Activated CD8-positive, alpha-beta memory T cell treated with anti-CD3 and anti-CD28 coated beads, Interleukin-2, amount 50 U/mL, for 24 hours (primary cell): ENCODE measurements at regions not wholly inside any gene's neighbourhood (a gene's known extent, or its start where the extent isn't known, plus 50 kb on each side); places are given as distances from the start of the nearest gene placed in this dataset.
"Not testable (repeated sequence)": the region's sequence is repeated elsewhere in the genome, so short reads cannot be mapped to it uniquely, and the experiment has no call there.

Experiments
- DNase-seq: peaks from one replicate; pipeline ENCODE4 v3.0.0-alpha.2; 2020; ENCODE audit errors: extremely low read depth

DNA sequence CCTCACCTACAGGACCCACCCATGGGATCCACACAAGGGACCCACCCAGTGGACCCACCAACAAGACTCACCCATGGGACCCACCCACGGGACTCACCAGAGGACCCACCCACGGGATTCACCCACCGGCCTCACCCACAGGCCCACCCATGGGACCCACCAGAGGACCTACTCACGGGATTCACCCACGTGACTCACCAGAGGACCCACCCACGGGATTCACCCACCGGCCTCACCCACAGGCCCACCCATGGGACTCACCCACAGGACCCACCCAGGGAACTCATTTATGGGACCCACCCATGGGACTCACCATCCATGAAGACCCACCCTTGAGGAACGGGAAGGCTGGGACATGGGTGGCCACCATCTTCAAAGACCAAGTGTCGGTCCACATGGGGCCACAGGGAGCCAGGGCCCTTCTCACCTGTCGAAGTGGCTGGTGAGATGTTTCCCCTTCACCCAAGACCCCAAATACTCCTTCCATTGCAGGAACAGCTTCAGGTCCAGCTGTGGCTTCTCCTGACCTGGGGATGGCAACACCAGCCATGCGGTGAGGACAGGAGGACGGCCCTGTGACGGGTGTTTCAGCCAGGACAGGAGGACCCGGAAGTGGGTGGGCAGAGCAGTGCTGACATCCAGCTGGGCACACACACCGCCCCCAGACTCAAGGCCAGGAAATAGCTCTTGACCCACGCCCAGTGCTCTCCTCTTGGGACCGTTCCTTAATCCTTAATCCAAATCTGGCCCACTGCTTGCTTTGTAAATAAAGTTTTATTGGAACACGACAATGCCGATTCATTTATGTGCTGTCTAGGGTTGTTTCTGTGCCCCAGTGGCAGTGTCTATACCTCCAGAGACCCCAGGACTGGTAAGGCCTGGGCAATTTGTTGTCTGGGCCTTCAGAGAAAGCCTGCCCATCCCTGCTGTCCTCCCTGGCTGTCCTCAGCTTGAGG lies 1005.1 kb downstream of the BRD1 start:
- no peak for DNase-seq

DNA sequence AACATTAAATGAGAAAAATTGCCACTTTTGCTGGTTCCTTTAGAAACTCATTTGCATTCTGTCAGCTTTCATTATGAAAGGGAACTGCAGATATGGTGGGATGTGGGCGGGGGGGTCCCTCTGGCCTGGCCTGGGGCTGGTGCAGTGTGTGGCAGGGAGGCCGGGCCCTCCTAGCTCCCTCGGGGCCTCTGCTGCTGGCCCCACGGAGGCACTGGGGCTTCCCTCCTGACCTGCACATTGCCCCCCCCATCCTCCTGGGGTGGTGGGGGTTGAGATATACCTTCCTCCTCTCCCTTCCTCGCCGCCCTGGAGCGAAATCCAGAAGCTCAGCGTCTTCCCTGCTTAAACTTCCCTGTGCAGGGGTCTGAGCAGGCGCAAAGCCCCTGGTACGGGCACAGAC lies 1005.9 kb downstream of the BRD1 start:
- DNase-seq = no peak

DNA sequence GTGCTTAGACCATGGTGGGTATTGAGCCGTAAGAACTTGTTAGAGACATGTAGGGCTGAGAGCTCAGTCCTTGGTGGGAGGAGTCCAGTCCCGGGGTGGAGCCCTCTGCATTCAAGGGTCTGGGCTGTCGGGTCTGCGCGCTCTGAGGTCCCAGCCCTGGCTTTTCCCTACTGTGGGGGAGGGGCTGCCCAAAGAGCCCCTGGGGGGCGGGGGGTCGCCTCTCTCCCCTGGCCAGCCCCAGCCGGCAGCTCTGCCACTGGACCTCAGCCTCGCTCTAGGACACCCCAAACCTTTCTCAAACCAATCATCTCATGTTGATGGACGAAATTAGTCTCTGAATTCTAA lies 1006.4 kb downstream of the BRD1 start:
- DNase-seq = no peak

DNA sequence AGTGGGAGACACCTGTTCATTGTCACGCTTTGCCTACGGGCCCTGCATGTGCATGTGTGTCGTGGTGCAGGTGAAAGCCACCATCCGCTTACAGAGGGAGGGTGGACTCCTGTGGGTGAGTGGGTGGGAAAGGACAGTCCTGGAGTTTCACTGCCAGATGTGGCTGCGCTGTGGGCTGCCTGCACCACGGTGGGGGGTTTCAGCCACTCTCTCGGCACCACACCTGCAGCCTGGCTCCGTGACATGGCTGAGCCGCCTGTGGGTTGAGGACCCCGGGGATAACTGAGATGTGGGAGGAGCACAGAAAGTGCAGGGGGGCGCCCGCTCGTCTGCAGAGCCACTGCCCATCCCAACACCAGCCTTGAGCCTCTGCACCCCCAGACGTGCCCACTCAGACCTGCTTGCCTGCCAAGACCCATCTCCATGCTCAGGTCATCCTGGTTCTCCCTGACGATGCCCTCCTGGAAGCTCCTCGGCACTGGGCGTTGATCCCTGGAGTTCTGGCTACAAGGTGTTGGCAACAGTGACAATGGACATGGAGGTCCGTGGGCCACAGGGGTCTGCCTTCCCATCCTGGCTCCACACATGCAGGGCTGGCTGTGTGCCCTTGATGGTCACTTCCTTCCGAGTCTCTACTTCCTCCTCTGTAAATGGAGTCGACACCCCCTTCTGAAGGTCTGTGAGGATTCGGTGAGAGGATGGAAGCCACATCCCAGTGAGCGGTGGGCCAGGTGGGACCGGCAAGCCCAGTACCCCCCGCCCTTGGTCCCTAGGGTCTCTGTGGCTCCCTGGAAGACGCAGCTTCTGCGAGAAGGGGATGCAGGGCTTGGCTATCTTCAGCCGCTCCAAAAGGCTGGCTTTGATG lies 1007.0 kb downstream of the BRD1 start:
- no peak for DNase-seq

DNA sequence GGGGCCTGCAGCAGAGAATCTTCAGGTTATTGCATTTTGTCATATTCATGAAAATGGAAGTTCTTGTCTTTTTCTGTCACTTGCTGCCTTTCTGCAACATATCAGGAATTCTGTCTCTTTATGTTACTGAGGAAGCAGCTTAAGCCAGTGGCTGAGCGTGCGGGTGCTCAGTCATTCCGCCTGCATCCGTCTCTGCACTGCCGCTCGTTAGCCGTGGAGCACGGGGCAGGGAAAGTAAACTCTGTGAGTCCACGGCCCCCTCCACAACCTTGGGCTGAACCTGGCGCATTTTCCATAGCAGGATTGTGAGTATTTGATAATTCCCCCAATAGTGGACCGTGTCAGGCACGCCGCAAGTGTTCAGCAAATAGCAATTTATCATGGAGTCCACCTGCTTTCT lies 1007.7 kb downstream of the BRD1 start:
- DNase-seq = no peak

DNA sequence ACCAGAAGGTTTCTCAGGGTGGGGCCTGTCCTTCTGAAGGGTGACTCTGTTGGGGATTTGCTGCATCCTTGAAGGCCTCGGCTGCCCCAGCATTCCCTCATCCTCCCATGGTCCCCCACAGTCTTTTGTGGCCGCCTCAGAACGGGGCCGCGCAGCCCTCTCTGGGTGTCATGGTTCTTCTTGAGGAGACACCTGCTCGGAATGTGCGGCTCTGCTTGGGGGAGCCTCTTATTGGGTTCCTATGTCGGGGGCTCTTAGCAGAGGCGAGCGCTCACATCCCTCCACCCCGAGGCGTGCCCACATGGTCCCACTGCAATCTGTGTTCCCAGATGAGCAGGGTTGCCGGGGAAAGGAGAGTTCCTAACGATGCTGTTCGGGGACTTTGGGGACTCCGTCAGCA lies 1008.4 kb downstream of the BRD1 start:
- no peak for DNase-seq

DNA sequence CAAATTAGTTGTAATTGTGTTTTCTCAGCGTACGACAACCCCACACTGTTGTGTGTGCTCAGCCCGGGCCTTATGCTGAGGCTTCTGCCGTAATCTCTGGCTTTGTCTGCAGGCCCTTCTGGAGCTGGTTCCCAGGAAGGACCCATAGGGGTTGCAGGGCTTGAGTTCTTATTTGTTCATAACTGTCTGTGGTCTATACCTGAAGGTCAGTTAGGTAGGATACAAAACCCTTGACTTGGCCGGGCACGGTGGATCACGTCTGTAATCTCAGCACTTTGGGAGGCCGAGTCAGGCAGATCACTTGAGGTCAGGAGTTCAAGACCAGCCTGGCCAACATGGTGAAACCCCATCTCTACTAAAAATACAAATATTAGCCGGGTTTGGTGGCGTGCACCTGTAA lies 1010.2 kb downstream of the BRD1 start:
- DNase-seq = not testable (repeated sequence)

DNA sequence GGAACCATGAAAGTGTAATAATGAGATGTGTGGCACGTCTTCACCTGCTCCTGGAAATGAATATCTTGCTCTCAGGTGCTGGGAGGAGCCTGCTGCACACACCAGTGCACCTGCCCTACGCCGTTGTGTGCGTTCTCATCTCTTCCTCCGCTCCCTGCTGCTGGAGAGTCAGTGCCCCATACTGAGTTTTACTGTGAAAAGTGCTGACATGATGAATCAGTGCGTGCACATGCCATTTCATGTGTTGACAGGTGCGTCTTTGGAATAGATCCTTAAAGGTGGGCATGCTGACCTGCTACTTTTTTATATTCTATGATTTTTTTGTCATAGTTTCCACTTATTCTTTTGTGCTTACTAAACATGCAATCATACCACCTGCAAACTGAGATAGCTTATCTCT lies 1015.8 kb downstream of the BRD1 start:
- DNase-seq = no peak

DNA sequence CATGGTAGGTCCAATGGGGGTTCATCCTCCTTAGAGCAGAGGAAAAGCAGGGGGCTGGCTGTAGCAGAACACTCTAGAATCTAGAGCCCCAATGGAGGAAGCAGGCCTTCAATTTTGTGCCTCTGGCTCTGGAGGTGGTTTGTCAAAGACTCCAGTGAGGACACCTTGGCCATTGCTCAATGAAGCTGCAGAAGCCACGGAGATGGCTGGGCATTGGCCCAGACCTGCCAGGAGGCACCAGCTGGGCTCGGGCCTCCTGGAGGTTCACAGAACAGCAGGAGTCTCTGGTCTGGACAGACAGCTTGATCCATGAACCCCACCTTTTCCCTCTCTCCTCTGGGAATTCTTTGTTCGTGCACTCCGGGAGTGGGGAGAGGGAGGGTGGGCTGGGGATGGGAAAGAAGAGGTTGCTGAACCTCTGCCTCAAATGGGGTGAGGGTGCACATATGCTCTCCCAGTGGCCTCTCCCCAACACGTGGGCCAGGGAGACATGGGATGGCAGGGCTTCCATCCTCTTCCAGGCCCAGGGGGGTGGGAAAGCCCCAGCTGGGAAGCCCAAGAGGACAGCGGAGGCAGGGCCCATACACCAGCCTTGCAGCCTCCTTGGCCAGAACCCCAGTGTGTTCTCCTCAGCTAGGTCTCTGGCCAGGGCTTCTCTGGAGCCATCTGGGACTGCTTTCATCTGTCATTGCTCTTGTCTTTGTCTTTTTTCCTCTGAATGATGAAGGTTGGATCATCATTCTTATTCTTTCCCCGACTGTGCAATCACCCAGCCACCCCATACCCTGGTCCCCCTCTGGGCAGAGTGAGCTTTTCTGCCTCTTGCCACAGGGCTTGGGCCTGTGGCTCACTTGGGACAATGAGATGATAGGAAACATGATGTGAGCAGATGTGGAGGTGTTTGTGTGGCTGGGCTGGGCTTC lies 1019.4 kb downstream of the BRD1 start:
- DNase-seq = no peak

DNA sequence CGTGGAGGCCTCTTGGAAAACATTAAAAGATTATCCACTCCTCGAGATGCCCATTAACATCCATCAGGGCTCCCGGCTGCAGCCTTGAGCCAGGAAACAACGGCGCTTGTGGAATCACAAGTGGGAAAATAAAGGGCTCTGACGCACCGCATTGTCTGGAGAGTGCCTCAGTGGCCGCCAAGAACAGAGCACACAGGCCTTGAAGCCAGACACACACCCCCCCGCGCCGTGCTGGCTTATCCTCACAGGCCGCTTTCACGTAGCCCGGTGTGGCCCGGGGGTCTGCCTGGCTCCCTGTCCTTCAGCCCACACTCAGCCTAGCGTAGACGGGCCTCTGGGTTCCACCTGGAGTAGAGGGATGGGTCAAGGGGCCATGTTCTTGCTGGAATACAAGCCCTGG lies 1020.5 kb downstream of the BRD1 start:
- no peak for DNase-seq

DNA sequence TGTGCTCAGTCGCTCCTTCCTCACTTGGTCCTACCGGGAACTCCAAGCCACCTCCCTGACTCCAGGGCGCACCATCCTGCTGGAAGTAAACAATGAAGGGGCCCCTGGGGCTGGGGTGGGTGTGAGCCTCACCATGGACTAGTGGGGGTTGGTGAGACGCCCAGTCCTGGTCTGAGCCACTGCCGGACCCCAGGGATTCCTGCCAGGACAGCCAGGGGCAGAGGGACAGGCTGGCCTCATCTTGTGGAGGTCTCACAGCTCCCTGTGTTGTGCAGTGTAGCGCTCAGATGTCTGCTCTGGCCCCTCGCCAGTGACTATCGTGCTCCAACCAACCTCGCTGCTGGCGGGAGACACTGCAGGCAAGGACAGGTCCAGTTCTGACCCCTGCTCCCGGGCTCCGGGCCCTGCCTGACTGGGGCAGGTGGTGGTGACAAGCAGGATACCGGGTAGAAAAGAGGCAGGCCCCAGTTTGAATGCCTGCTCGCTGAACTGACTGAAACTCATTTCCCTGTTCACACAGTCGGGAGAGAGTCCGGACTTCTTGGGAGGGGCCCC lies 1021.4 kb downstream of the BRD1 start:
- DNase-seq = no peak

DNA sequence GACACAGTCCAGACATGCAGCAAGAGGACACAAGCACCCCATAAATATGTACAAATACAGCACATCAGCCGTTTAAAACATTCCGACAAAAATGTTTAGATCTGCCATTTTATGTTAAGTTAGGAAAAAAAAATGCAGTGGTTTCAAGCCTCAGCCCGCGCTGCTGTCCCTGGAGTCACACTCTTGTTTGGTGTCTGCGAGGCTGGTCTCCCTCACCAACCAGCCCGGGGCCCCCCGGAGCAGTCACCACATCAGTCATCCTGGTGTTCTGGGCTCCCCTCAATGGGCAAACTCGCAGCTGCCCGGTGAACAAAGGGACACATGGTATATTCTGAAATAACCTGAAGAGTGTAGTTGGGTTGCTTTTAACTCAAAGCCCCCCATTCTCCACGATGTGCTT lies 1022.2 kb downstream of the BRD1 start:
- DNase-seq = no peak

DNA sequence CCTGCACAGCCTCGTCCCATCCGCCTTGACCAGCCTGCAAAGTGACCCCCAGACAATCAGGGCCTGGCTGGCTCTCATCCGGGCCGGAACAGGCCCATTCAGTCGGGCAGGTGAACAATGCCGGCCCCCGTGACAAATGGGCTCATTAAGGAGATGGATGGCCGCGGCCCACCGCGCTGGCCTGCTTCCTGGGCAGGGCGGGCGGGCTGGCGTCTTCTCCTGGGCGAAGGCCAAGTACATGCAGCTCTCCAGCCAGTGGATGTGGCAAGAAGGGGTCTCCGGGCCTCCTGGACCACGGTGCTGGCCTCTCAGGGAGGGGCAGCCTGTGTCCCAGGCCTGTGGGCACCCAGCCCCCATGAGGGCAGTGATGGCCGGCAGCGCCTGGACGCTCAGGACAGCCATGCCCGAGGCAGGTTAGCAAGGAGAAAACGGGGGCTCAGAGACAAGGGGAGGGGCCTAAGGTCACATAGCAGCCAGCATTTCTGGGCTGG lies 1022.8 kb downstream of the BRD1 start:
- DNase-seq = no peak

DNA sequence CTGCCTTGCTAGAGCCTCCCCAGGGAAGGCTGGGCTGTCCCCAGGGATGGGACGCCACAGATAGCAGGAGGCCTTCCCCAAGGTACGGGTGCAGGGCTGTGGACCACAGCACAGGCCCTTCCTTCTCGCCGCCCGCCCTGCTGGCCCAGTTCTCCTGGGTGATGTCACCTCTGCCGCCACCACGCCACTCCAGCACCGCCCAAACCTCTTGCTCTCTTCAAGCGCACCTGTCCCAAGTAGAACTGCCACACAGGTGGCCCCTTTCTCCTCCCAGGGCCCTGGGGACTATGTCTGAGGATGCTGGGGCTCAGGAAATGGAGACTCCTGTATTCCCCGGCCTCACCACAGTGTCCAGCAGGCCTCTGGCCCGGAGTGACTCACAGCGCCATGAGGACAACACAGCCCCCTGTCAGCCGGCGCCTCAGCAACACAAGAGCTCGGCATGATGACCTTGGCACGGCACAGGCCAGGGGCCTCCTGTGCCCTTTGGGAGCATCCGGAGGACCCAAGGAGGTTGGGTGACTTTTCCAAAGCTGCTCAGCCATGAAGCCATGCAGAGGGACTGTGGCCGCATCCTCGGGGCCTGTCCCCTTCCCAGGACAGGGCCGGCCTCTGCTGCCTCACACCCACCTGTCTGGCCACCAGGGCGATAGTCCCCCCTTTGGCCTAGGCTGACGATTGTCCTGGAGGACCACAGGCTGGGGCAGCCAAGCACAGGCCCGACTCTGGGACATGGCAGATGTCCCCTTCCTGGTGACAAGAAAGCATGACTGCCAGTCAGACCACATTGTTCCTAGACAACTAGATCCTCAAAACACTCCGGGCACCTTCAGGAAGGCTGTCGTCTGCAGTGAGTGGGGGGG lies 1023.5 kb downstream of the BRD1 start:
- no peak for DNase-seq

DNA sequence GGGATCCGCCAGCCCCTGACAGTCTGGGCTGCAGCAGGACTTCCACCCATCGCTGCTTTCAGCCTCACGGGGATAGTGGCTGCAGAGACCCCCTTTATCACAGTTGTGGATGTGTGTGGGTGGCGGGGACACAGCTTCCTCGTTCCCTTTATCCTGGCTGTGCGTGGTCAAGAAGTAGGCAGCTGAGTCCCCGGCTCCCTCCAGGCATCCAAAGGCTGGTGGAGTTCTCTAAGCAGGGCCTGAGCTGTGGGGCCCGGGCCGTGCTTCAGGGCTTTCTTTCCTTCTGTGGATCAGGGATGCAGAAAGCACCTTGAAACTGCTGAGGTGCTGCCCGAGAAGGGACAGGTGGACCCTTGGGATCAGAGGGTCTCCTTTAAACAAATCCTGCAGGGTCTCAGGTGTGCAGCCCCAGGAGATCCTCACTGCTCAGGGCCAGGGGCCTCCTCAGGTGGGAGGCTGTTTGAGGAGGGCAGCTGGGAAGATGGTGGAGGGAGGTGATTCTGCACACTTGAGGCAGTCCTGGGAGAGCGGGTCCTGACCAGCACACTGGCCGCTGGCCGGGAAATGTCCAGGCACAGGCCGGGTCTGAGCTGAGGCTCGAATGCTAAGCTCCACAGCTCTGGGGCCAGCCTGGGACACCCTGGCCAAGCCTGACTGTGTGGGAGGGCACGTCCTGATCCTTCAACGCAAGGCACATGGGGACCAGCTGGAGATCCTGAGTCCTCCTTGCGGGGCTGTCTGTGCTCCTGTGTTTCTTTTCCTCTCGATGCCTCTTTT lies 1024.3 kb downstream of the BRD1 start:
- DNase-seq = no peak

DNA sequence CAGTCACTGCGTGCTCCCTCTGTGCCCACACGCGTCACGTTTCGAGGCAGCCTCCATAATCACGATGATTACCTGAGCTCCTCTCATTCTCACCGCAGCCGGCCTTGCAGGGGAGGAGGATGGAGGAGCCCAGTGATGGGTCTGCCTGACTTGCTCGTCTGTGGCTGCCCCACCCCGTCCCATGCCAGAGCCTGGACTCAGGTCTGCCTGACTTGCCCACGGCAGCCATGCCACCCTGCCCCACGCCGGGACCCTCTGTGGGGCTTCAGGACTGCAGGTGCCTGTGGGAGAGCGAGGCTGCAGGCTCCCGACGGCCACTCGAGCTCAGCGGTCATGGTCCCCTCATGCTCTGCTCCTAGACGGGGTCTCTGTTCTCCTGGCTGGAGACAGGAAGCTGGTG lies 1025.1 kb downstream of the BRD1 start:
- no peak for DNase-seq

DNA sequence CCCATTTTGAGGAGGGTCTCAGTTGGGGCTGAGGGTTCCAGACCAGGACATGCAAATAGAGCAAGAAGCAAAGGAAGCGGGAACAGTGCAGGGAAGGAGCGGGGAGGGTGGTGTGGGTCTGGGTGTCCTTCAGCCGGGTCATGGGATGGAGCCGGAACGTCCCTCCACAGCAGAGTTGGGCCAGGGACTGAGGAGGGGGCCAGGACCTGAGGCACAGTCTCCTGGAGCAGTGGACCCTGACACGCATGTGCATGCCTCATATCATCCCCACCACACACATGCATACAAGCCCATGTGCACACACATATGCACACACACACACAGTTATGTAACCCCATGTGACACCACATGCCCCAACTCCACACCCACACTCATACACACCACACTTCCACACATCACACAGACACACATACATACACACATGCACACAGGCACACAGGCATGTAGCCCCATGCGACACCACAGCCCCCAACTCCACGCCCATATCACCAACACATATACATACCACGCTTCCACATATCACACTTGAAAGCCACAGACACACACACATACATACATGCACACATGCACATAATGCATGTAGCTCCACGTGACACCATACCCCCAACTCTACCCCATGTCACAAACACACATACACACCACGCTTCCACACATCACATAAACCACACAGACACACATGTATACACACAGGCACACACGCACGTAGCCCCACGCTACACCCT lies 1026.6 kb downstream of the BRD1 start:
- DNase-seq = no peak

DNA sequence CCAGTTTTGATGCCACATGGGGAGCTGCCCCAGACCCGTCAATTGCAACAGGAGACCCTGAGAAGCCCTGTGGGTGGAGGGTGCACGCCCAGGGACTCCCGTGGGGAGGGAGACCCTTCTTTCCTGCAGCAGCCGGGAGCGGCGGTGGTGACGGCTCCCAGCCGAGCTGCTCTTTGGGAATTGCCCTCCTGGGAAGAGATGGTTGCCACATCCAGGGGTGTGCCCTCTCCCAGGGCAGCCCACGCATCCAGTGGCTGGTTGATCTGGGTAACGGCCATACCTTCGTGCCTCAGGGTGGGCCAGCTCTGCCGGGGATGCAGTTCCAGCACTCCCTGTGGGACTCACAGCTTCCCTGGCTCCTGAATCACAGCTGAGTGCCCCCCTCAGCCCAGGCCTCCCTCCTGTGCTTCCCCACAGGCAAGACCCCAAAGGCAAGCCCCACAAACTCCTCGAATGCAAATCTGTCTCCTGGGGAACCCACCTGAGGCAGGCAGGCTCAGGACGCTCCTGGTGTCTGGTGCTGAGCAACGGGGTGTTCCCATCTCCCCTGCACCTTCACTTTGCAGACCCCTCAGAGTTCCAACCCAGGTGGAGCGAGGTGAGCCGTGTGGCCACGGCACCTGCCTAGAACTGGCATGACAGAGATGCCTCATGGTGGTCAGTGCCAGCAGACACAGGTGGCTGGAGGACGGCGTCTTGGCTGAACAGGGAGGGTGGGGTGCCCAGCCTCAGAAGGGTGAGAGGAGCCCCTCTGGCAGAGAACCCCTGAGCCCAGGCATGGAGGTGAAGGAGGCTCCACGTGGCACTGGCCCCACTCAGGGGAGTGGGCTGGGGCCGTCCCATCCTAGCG lies 1027.4 kb downstream of the BRD1 start:
- no peak for DNase-seq
